AG04449 (cell line): ENCODE measurements at regions not wholly inside any gene's neighbourhood (a gene's known extent, or its start where the extent isn't known, plus 50 kb on each side); places are given as distances from the start of the nearest gene placed in this dataset.

Experiments used
- CTCF ChIA-PET: fragments of 350-600 bp; formaldehyde crosslinking; extraction: SDS; loops from one replicate; lab custom pipeline; 2021; ENCODE audit warnings: antibody characterized with exemption; lab: Yijun Ruan, JAX
- POLR2A ChIA-PET: fragments of 400-600, 350-600 bp; formaldehyde crosslinking; extraction: SDS; loops from one replicate; lab custom pipeline; 2020; ENCODE audit warnings: antibody characterized with exemption, inconsistent platforms; lab: Yijun Ruan, JAX
- DNase-seq: peaks from one replicate; pipeline ENCODE4 v3.0.0-alpha.2; 2010; ENCODE audit warnings: low read depth, low spot score
- H3K4me3 ChIP-seq: 2 replicates; pipeline ENCODE4 v1.5.1; 2011; ENCODE audit warnings: low read depth, mild to moderate bottlenecking, control low read depth, low read length
- CTCF ChIP-seq: IDR thresholded peaks from one replicate; pipeline ENCODE4 v1.5.1; 2011; ENCODE audit warnings: mild to moderate bottlenecking, moderate library complexity, low read length, control low read depth, inconsistent platforms; ENCODE audit not compliant: insufficient read depth; ENCODE audit errors: missing control alignments

GRCh38 chr1:5552787-5553484, 439.3 kb downstream of the NPHP4 start:
- no peak overlapping the region for H3K4me3 ChIP-seq
- ChIA-PET POLR2A (no interaction called here), CTCF (no interaction called here)
- TF ChIP-seq CTCF = no peak
- no peak for DNase-seq

GRCh38 chr1:5551274-5551975, 440.8 kb downstream of the NPHP4 start:
- H3K4me3 ChIP-seq = no peak overlapping the region
- POLR2A ChIA-PET = no interaction called here
- no peak for TF ChIP-seq CTCF
- no peak for DNase-seq
- CTCF ChIA-PET = no interaction called here

GRCh38 chr1:5548266-5548665, 444.0 kb downstream of the NPHP4 start:
- ChIA-PET CTCF (no interaction called here), POLR2A (no interaction called here)
- no peak for TF ChIP-seq CTCF

GRCh38 chr1:5543235-5543634, 449.0 kb downstream of the NPHP4 start:
- CTCF ChIA-PET = no interaction called here
- POLR2A ChIA-PET = no interaction called here
- no peak for DNase-seq
- no peak for TF ChIP-seq CTCF
- H3K4me3 ChIP-seq = no peak overlapping the region

More at GRCh38 chr1:5548266-5548665, 444.0 kb downstream of the NPHP4 start:
- H3K4me3 ChIP-seq = no peak overlapping the region
- no peak for DNase-seq

GRCh38 chr1:5532811-5533210, 459.4 kb downstream of the NPHP4 start:
- H3K4me3 ChIP-seq = no peak overlapping the region
- ChIA-PET CTCF (no interaction called here), POLR2A (no interaction called here)
- DNase-seq = no peak
- no peak for TF ChIP-seq CTCF

GRCh38 chr1:5526822-5527551, 465.2 kb downstream of the NPHP4 start:
- ChIA-PET POLR2A (no interaction called here), CTCF (no interaction called here)
- DNase-seq = no peak
- H3K4me3 ChIP-seq = no peak overlapping the region
- no peak for TF ChIP-seq CTCF
